Transverse colon (tissue), 4 donors: ENCODE measurements at regions not wholly inside any gene's neighbourhood (a gene's known extent, or its start where the extent isn't known, plus 50 kb on each side); places are given as distances from the start of the nearest gene placed in this dataset.

Experiments used
- DNase-seq: peaks from one replicate; pipeline ENCODE4 v3.0.0-alpha.2; 2019
- H3K27ac ChIP-seq, 4 donors: fragments of 200-600 bp; sonication (generic); 2 replicates each; pipeline ENCODE4 v1.5.1; 2016 to 2018; ENCODE audit warnings: inconsistent platforms in 4 of 4
- H3K27me3 ChIP-seq: fragments of 200-600 bp; sonication (generic); 2 replicates; pipeline ENCODE4 v1.5.1; 2017; ENCODE audit warnings: inconsistent platforms
- H3K36me3 ChIP-seq, 4 donors: fragments of 200-600 bp; sonication (generic); 2 replicates each; pipeline ENCODE4 v1.5.1; 2017 to 2019; ENCODE audit warnings: inconsistent platforms in 4 of 4
- H3K4me1 ChIP-seq, 4 donors: fragments of 200-600 bp; sonication (generic); 2 replicates each; pipeline ENCODE4 v1.5.1; 2017 to 2020; ENCODE audit warnings: inconsistent platforms in 4 of 4
- H3K4me3 ChIP-seq, 4 donors: fragments of 200-600 bp; sonication (generic); 1 replicate in 1 of 4; 2 replicates in 3 of 4; pipeline versions ENCODE4 v1.5.1 to v1.6.1; 2017 to 2019; ENCODE audit warnings: inconsistent platforms in 4 of 4
- H3K9me3 ChIP-seq, 2 donors: fragments of 200-600 bp; sonication (generic); 2 replicates each; pipeline ENCODE4 v1.5.1; 2017 to 2019; ENCODE audit warnings: inconsistent platforms in 2 of 2
- EP300 ChIP-seq: sonication (generic); formaldehyde crosslinking; IDR thresholded peaks from one replicate; pipeline ENCODE4 v1.6.1; 2017; ENCODE audit warnings: antibody characterized with exemption, low read depth
- POLR2A ChIP-seq: fragments of 450-650 bp; IDR thresholded peaks from one replicate; pipeline ENCODE4 v1.6.1; 2016; ENCODE audit warnings: antibody characterized with exemption, mild to moderate bottlenecking, moderate library complexity
- POLR2AphosphoS5 ChIP-seq, 3 donors: sonication (generic); formaldehyde crosslinking; IDR thresholded peaks; one replicate each; pipeline ENCODE4 v1.6.1; 2016; ENCODE audit warnings: antibody characterized with exemption in 3 of 3
- WGBS, 2 donors: methylation state at CpG; one replicate each; pipeline ENCODE4 v1.1.5; 2018; ENCODE audit warnings: low coverage in 1 of 2; 5-methylcytosine and 5-hydroxymethylcytosine counted together
- in situ Hi-C, 4 donors: fragments of 200-750 bp; cut with MboI; loops; one replicate each; pipeline versions ENCODE4 v1.15.0 to v1.15.1; 2017; ENCODE audit warnings: low sequenced_read_pairs in 3 of 4, low pct_ligation_motif_present in 1 of 4, low pct_unique_long_range_greater_than_20kb in 1 of 4
- intact Hi-C: fragments of 100-400 bp; cut with DNase I; formaldehyde crosslinking; loops from one replicate; pipeline ENCODE4 v1.15.1; 2023; ENCODE audit warnings: low total_unique reads
- TF ChIP-seq, protein P1 (sequence below), 5 experiments: fragments of 200-600 bp in 3 of 5; fragments of 450-650 bp in 2 of 5; sonication (generic) in 3 of 5; IDR thresholded peaks; 1 replicate in 2 of 5; 2 replicates in 3 of 5; pipeline ENCODE4 v1.5.1; 2016 to 2017; ENCODE audit warnings: antibody characterized with exemption in 5 of 5, inconsistent platforms in 3 of 5, mild to moderate bottlenecking in 2 of 5, moderate library complexity in 1 of 5

DNA sequence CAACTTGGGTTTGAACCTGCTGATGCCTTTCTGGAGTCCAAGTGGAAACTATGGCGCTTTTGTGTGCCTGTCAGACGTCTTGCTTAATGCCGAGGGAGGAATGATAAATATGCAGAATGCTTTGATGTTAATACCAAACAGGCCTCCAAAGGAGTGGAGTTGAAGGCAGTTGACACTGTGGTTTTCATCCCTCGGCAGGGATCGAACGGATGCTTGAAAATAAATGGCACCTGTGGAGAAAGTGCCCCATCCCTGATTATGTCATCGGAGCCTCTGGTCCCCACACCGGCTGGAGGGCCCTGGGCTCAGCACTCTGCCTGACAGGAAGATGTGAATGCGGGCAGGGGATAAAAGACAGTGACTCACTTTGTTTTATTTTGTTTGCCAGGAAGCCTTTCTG is 148.7 kb upstream of the GPR26 start:
- Histone ChIP-seq H3K4me1 (no peaks in the 10 kb centered on the region), H3K4me3 (no peak overlapping the region), H3K27ac (no peak overlapping the region), H3K36me3 (no peaks in the 10 kb centered on the region), H3K27me3 (no peaks in the 10 kb centered on the region), H3K9me3 (no peaks in the 10 kb centered on the region)
- 62% methylated on average over 9 of the region's 9 CpGs; no CpG with 5 or more reads in 1 of the 2 donors for WGBS, 2 donors
- in situ Hi-C loops (no loop called here), intact Hi-C loops (no loop called here)
- DNase-seq: no peak
- TF ChIP-seq POLR2AphosphoS5 (IDR thresholded peaks at IDR 0.05) (no peak), POLR2A (no peak), EP300 (no peak)
- TF ChIP-seq, protein P1, sequence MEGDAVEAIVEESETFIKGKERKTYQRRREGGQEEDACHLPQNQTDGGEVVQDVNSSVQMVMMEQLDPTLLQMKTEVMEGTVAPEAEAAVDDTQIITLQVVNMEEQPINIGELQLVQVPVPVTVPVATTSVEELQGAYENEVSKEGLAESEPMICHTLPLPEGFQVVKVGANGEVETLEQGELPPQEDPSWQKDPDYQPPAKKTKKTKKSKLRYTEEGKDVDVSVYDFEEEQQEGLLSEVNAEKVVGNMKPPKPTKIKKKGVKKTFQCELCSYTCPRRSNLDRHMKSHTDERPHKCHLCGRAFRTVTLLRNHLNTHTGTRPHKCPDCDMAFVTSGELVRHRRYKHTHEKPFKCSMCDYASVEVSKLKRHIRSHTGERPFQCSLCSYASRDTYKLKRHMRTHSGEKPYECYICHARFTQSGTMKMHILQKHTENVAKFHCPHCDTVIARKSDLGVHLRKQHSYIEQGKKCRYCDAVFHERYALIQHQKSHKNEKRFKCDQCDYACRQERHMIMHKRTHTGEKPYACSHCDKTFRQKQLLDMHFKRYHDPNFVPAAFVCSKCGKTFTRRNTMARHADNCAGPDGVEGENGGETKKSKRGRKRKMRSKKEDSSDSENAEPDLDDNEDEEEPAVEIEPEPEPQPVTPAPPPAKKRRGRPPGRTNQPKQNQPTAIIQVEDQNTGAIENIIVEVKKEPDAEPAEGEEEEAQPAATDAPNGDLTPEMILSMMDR (IDR thresholded peaks at IDR 0.05): no peak

DNA sequence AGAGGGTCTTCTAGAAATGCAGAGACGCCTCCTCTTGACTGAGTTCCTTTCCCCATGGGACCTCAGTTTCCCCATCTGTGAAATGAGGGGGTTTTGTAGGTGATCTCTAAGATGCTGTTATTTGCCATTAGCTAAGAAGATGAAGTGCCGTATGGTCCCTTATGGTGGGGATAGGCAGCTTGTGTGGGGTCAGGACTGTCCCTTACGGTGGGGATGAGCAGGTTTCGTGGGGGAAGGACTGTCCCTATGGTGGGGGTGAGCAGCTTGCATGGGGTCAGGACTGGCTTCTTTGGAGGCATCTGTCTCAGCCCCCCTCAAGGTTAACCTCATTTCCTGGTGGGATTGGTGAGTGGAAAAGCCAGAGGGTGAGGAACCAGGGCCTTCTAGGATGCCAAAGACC is 148.3 kb upstream of the GPR26 start:
- intact Hi-C loops: no loop called here
- Histone ChIP-seq H3K27ac (no peak overlapping the region), H3K27me3 (no peaks in the 10 kb centered on the region), H3K4me3 (no peak overlapping the region), H3K4me1 (no peaks in the 10 kb centered on the region), H3K9me3 (no peaks in the 10 kb centered on the region), H3K36me3 (no peaks in the 10 kb centered on the region)
- no peak for DNase-seq
- 81 to 84% methylated on average over 4 of the region's 4 CpGs for WGBS, 2 donors
- no peak for TF ChIP-seq POLR2AphosphoS5 (IDR thresholded peaks at IDR 0.05)
- no peak for TF ChIP-seq POLR2A
- TF ChIP-seq EP300: no peak
- TF ChIP-seq, protein P1 (IDR thresholded peaks at IDR 0.05): no peak
- in situ Hi-C loops: no loop called here

DNA sequence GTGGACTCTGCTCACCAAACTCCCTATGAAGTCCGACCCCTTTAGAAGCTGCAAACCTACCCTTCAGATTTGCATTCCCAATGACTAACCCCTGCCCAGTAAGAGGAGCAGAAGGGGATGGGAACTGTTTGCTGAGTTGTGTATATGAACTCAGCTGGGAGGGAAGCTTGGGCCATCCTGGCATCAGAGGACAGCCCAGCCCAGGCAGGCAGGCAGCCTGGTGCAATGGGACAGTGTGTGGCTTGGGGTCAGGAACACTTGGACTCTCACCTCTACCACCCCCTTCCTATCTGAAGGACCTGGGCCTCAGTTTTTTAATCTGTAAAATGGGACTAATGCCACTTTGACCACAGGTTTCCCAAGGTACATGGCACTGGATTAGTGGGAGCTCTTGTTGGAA is 147.4 kb upstream of the GPR26 start:
- Histone ChIP-seq H3K36me3 (no peaks in the 10 kb centered on the region), H3K4me3 (no peak overlapping the region), H3K4me1 (no peaks in the 10 kb centered on the region), H3K27me3 (no peaks in the 10 kb centered on the region), H3K9me3 (no peaks in the 10 kb centered on the region), H3K27ac (no peak overlapping the region)
- DNase-seq: no peak
- TF ChIP-seq EP300 (no peak), POLR2A (no peak), POLR2AphosphoS5 (IDR thresholded peaks at IDR 0.05) (no peak)
- TF ChIP-seq, protein P1 (IDR thresholded peaks at IDR 0.05): no peak
- WGBS, 2 donors: 60 to 82% methylated on average over 1 of the region's 1 CpG
- intact Hi-C loops (no loop called here), in situ Hi-C loops (no loop called here)

DNA sequence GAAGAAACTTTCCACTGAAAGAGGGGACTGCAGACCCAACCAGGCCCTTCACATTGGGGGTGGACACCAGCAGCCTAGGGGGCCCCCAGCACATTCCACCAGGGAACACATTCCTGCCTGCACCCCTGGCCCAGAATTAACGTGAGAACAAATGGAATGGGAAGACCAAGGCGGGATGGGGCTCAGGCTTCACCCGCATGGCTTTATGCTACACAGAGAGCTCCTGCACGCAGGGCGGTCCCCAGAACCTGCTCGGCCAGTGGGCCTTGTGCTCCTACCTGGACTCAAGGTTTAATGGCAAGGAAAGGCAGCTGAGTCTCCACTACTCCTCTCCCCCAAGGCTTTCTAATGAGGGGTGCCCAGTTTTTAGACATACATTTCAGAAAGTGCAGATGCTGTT is 146.3 kb upstream of the GPR26 start:
- Histone ChIP-seq H3K9me3 (no peaks in the 10 kb centered on the region), H3K4me3 (no peak overlapping the region), H3K4me1 (no peaks in the 10 kb centered on the region), H3K27me3 (no peaks in the 10 kb centered on the region), H3K27ac (no peak overlapping the region), H3K36me3 (no peaks in the 10 kb centered on the region)
- TF ChIP-seq POLR2A (no peak), POLR2AphosphoS5 (IDR thresholded peaks at IDR 0.05) (no peak), EP300 (no peak)
- TF ChIP-seq, protein P1 (IDR thresholded peaks at IDR 0.05): no peak
- in situ Hi-C loops: no loop called here
- intact Hi-C loops: no loop called here
- 78% methylated on average over 6 of the region's 6 CpGs; no CpG with 5 or more reads in 1 of the 2 donors for WGBS, 2 donors
- DNase-seq: no peak
